Uterus (tissue), 2 donors: ENCODE measurements at regions not wholly inside any gene's neighbourhood (a gene's known extent, or its start where the extent isn't known, plus 50 kb on each side); places are given as distances from the start of the nearest gene placed in this dataset.

Source experiments
- CTCF ChIP-seq, 4 experiments: fragments of 200-600 bp in 2 of 4; fragments of 450-650 bp in 2 of 4; sonication (generic) in 2 of 4; IDR thresholded peaks; one replicate each; pipeline ENCODE4 v1.5.1; 2016 to 2019; ENCODE audit warnings: antibody characterized with exemption in 4 of 4, mild to moderate bottlenecking in 2 of 4, moderate library complexity in 1 of 4
- POLR2A ChIP-seq, 2 donors: fragments of 450-650 bp; IDR thresholded peaks; one replicate each; pipeline ENCODE4 v1.6.1; 2016; ENCODE audit warnings: antibody characterized with exemption in 2 of 2, mild to moderate bottlenecking in 1 of 2, moderate library complexity in 1 of 2

GRCh38 chr10:125334545-125334944 is 174.2 kb upstream of the CTBP2 start:
- no peak for TF ChIP-seq CTCF (IDR thresholded peaks at IDR 0.05)
- no peak for TF ChIP-seq POLR2A (IDR thresholded peaks at IDR 0.05)
